Prostate gland (tissue), 2 donors: ENCODE measurements at regions not wholly inside any gene's neighbourhood (a gene's known extent, or its start where the extent isn't known, plus 50 kb on each side); places are given as distances from the start of the nearest gene placed in this dataset.

Experiments used
- DNase-seq: peaks from one replicate; pipeline ENCODE4 v3.0.0-alpha.2; 2019; ENCODE audit warnings: low spot score
- H3K27ac ChIP-seq, 2 donors: fragments of 200-600 bp; sonication (generic); 2 replicates each; pipeline ENCODE4 v1.5.1; 2017 to 2019
- H3K27me3 ChIP-seq: fragments of 200-600 bp; sonication (generic); replicated peaks from 2 replicates; pipeline ENCODE4 v1.5.1; 2019; ENCODE audit not compliant: insufficient read depth
- H3K36me3 ChIP-seq, 2 donors: fragments of 200-600 bp; sonication (generic); 1 replicate in 1 of 2; 2 replicates in 1 of 2; pipeline versions ENCODE4 v1.5.1 to v1.8.1; 2017 to 2019
- H3K4me1 ChIP-seq: fragments of 200-600 bp; sonication (generic); replicated peaks from 2 replicates; pipeline ENCODE4 v1.5.1; 2019
- H3K4me3 ChIP-seq, 2 donors: fragments of 200-600 bp; sonication (generic); 2 replicates each; pipeline ENCODE4 v1.5.1; 2017 to 2019
- H3K9me3 ChIP-seq: fragments of 200-600 bp; sonication (generic); 2 replicates; pipeline ENCODE4 v1.5.1; 2017
- POLR2A ChIP-seq: fragments of 450-650 bp; IDR thresholded peaks from one replicate; pipeline ENCODE4 v1.6.1; 2016; ENCODE audit warnings: antibody characterized with exemption, mild to moderate bottlenecking
- POLR2AphosphoS5 ChIP-seq: sonication (generic); formaldehyde crosslinking; IDR thresholded peaks from one replicate; pipeline ENCODE4 v1.6.1; 2017; ENCODE audit warnings: antibody characterized with exemption
- WGBS: methylation state at CpG from one replicate; pipeline ENCODE4 v1.1.5; 2018; 5-methylcytosine and 5-hydroxymethylcytosine counted together
- intact Hi-C: fragments of 100-400 bp; cut with DNase I; formaldehyde crosslinking; loops from one replicate; pipeline ENCODE4 v1.14.2; 2022
- TF ChIP-seq, protein P1 (sequence below), 4 experiments: fragments of 200-600 bp in 2 of 4; fragments of 450-650 bp in 2 of 4; sonication (generic) in 2 of 4; IDR thresholded peaks; 1 replicate in 3 of 4; 2 replicates in 1 of 4; pipeline ENCODE4 v1.5.1; 2016 to 2019; ENCODE audit warnings: antibody characterized with exemption in 4 of 4, mild to moderate bottlenecking in 2 of 4, moderate library complexity in 2 of 4

GRCh38 chr10:59082249-59082648 is 94.2 kb upstream of the PHYHIPL start:
- Histone ChIP-seq H3K4me1 (no peaks in the 10 kb centered on the region), H3K4me3 (no peak overlapping the region), H3K27ac (no peak overlapping the region), H3K36me3 (no peaks in the 10 kb centered on the region), H3K9me3 (no peaks in the 10 kb centered on the region), H3K27me3 (no peaks in the 10 kb centered on the region)
- no peak for TF ChIP-seq POLR2AphosphoS5
- DNase-seq, result no peak
- 56% methylated on average over 3 of the region's 3 CpGs for WGBS
- intact Hi-C loops, result no loop called here

DNA sequence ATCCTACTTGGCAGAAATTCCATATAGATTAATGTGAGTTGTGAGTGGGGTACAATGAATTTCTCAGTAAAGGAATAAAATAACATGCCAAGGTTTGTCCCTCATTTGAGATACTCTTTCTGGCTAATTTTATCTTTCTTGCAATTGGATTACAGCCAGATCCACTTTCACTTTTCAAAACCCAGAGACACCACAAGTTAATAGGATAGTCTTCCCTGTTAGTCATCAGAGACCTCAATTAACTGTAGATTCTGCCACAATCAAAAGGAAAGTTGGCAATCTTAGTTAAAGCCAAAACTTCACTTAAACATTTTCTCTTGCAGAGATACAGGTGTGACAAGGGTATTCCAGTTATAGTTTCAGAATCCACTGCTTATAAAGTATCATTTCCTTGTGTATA is 91.4 kb upstream of the PHYHIPL start:
- no peaks in the 10 kb centered on the region for H3K27me3 ChIP-seq
- intact Hi-C loops, result no loop called here
- DNase-seq, result no peak
- no peaks in the 10 kb centered on the region for H3K4me1 ChIP-seq
- TF ChIP-seq, protein P1, sequence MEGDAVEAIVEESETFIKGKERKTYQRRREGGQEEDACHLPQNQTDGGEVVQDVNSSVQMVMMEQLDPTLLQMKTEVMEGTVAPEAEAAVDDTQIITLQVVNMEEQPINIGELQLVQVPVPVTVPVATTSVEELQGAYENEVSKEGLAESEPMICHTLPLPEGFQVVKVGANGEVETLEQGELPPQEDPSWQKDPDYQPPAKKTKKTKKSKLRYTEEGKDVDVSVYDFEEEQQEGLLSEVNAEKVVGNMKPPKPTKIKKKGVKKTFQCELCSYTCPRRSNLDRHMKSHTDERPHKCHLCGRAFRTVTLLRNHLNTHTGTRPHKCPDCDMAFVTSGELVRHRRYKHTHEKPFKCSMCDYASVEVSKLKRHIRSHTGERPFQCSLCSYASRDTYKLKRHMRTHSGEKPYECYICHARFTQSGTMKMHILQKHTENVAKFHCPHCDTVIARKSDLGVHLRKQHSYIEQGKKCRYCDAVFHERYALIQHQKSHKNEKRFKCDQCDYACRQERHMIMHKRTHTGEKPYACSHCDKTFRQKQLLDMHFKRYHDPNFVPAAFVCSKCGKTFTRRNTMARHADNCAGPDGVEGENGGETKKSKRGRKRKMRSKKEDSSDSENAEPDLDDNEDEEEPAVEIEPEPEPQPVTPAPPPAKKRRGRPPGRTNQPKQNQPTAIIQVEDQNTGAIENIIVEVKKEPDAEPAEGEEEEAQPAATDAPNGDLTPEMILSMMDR (IDR thresholded peaks at IDR 0.05), result no peak
- TF ChIP-seq POLR2A (no peak), POLR2AphosphoS5 (no peak)
- H3K27ac ChIP-seq, result no peak overlapping the region
- H3K9me3 ChIP-seq, result no peaks in the 10 kb centered on the region
- no peak overlapping the region for H3K4me3 ChIP-seq
- no peaks in the 10 kb centered on the region for H3K36me3 ChIP-seq

- Histone ChIP-seq H3K9me3 (no peaks in the 10 kb centered on the region), H3K27ac (no peak overlapping the region), H3K27me3 (no peaks in the 10 kb centered on the region), H3K4me3 (no peak overlapping the region), H3K36me3 (no peaks in the 10 kb centered on the region), H3K4me1 (no peaks in the 10 kb centered on the region)
- no peak for DNase-seq
- 50% methylated on average over 6 of the region's 6 CpGs for WGBS
- TF ChIP-seq POLR2A, result no peak
- intact Hi-C loops, result no loop called here
These were observed 90.5 kb upstream of the PHYHIPL start for GRCh38 chr10:59085711-59086502.

DNA sequence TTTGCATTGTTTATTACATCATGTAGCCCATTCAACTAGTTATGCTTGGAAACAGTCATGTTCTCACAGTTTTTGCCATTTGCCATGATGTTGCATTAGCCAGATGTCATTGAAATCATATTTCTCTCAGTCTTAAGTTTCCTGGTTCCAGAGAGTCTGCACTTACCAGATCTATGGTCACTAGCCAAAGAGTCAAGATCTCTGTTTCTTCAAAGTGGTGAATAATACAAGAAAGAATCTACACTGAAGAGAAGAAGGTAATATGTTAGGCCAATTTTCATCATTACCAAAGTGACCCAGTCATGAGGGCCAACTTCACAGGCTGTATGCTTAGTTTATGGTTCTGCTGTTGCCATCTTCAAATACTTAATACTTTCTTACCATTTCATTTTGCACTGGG is 89.0 kb upstream of the PHYHIPL start:
- intact Hi-C loops, result no loop called here
- Histone ChIP-seq H3K9me3 (no peaks in the 10 kb centered on the region), H3K27ac (no peak overlapping the region), H3K27me3 (no peaks in the 10 kb centered on the region), H3K4me1 (no peaks in the 10 kb centered on the region), H3K36me3 (no peaks in the 10 kb centered on the region), H3K4me3 (no peak overlapping the region)
- no peak for TF ChIP-seq POLR2A
- TF ChIP-seq, protein P1 (IDR thresholded peaks at IDR 0.05), result no peak
- no peak for TF ChIP-seq POLR2AphosphoS5
- no peak for DNase-seq

GRCh38 chr10:59088912-59089573 is 87.4 kb upstream of the PHYHIPL start:
- H3K27me3 ChIP-seq, result no peaks in the 10 kb centered on the region
- H3K27ac ChIP-seq, result no peak overlapping the region
- DNase-seq, result no peak
- no peak overlapping the region for H3K4me3 ChIP-seq
- H3K4me1 ChIP-seq, result no peaks in the 10 kb centered on the region
- 98% methylated on average over 11 of the region's 11 CpGs for WGBS
- TF ChIP-seq, protein P1 (IDR thresholded peaks at IDR 0.05), result no peak
- TF ChIP-seq POLR2A (no peak), POLR2AphosphoS5 (no peak)
- no peaks in the 10 kb centered on the region for H3K36me3 ChIP-seq
- intact Hi-C loops, result no loop called here
- H3K9me3 ChIP-seq, result no peaks in the 10 kb centered on the region
